LHCN-M2 (cell line): ENCODE measurements at regions not wholly inside any gene's neighbourhood (a gene's known extent, or its start where the extent isn't known, plus 50 kb on each side); places are given as distances from the start of the nearest gene placed in this dataset.

Experiments
- DNase-seq: peaks from one replicate; pipeline ENCODE4 v3.0.0-alpha.2; 2012; ENCODE audit warnings: low read depth

GRCh38 chr11:128103278-128103873 lies 484.0 kb downstream of the ETS1 start:
- DNase-seq: no peak

- no peak for DNase-seq
These were observed 488.6 kb downstream of the ETS1 start for GRCh38 chr11:128098781-128099180.

- peak; percentile 80 for DNase-seq
These were observed 491.8 kb downstream of the ETS1 start for GRCh38 chr11:128095466-128095981.

- DNase-seq: no peak
These were observed 493.7 kb downstream of the ETS1 start for GRCh38 chr11:128093689-128094088.

GRCh38 chr11:128089962-128090361 lies 497.4 kb downstream of the ETS1 start:
- no peak for DNase-seq

- DNase-seq: no peak
These were observed 500.6 kb downstream of the ETS1 start for GRCh38 chr11:128086794-128087193.

- DNase-seq: no peak
These were observed 502.1 kb downstream of the ETS1 start for GRCh38 chr11:128085276-128085675.

- DNase-seq: no peak
These were observed 504.8 kb downstream of the ETS1 start for GRCh38 chr11:128082574-128082973.

GRCh38 chr11:128069665-128070064 lies 517.7 kb downstream of the ETS1 start:
- DNase-seq: no peak

GRCh38 chr11:128067780-128068179 lies 519.6 kb downstream of the ETS1 start:
- DNase-seq: no peak

- DNase-seq: peak; percentile 59
These were observed 521.0 kb downstream of the ETS1 start for GRCh38 chr11:128066399-128066798.

GRCh38 chr11:128061281-128061871 lies 526.0 kb downstream of the ETS1 start:
- peak; percentile 71 for DNase-seq

- DNase-seq: peak; percentile 17
These were observed 528.7 kb downstream of the ETS1 start for GRCh38 chr11:128058580-128059208.

GRCh38 chr11:128057786-128058395 lies 529.5 kb downstream of the ETS1 start:
- DNase-seq: no peak

- DNase-seq: no peak
These were observed 531.7 kb downstream of the ETS1 start for GRCh38 chr11:128055576-128056217.

GRCh38 chr11:128053981-128054931 lies 533.1 kb downstream of the ETS1 start:
- DNase-seq: peak; percentile 22

- peak; percentile 64 for DNase-seq
These were observed 534.3 kb downstream of the ETS1 start for GRCh38 chr11:128052912-128053641.

- no peak for DNase-seq
These were observed 539.2 kb downstream of the ETS1 start for GRCh38 chr11:128048121-128048520.

GRCh38 chr11:128047026-128047425 lies 540.3 kb downstream of the ETS1 start:
- no peak for DNase-seq

- no peak for DNase-seq
These were observed 541.1 kb downstream of the ETS1 start for GRCh38 chr11:128046213-128046612.
